ENCODE measurements at regions not wholly inside any gene's neighbourhood (a gene's known extent, or its start where the extent isn't known, plus 50 kb on each side); places are given as distances from the start of the nearest gene placed in this dataset.
"Not testable (repeated sequence)": the region's sequence is repeated elsewhere in the genome, so short reads cannot be mapped to it uniquely, and the experiment has no call there.

- no peak for DNase-seq (ENCODE audit: low spot score)
- intact Hi-C loops (cut with DNase I): no loop called here
Observed at GRCh38 chr7:112587504-112587903, 106.7 kb downstream of the LSMEM1 start.

- intact Hi-C loops (cut with DNase I); DNase-seq (ENCODE audit: low spot score): not testable (repeated sequence)
Observed at GRCh38 chr7:112592565-112593263, 111.9 kb downstream of the LSMEM1 start.

GRCh38 chr7:112594397-112594796 lies 113.6 kb downstream of the LSMEM1 start:
- intact Hi-C loops (cut with DNase I): no loop called here
- DNase-seq (ENCODE audit: low spot score): no peak

GRCh38 chr7:112596260-112596659 lies 115.5 kb downstream of the LSMEM1 start:
- DNase-seq (ENCODE audit: low spot score): no peak
- intact Hi-C loops (cut with DNase I): no loop called here

- no peak for DNase-seq (ENCODE audit: low spot score)
- intact Hi-C loops (cut with DNase I): no loop called here
Observed at GRCh38 chr7:112596981-112597380, 116.2 kb downstream of the LSMEM1 start.

GRCh38 chr7:112603673-112604072 lies 122.9 kb downstream of the LSMEM1 start:
- no peak for DNase-seq (ENCODE audit: low spot score)
- intact Hi-C loops (cut with DNase I): no loop called here

GRCh38 chr7:112610636-112611035 lies 129.8 kb downstream of the LSMEM1 start:
- intact Hi-C loops (cut with DNase I): no loop called here
- no peak for DNase-seq (ENCODE audit: low spot score)

- intact Hi-C loops (cut with DNase I): no loop called here
- DNase-seq (ENCODE audit: low spot score): no peak
Observed at GRCh38 chr7:112615701-112616100, 134.9 kb downstream of the LSMEM1 start.

GRCh38 chr7:112616295-112616694 lies 135.5 kb downstream of the LSMEM1 start:
- intact Hi-C loops (cut with DNase I): no loop called here
- DNase-seq (ENCODE audit: low spot score): no peak

GRCh38 chr7:112619343-112619742 lies 138.6 kb downstream of the LSMEM1 start:
- intact Hi-C loops (cut with DNase I): no loop called here
- no peak for DNase-seq (ENCODE audit: low spot score)

- intact Hi-C loops (cut with DNase I): no loop called here
- DNase-seq (ENCODE audit: low spot score): peak; percentile 72
Observed at GRCh38 chr7:112622159-112622715, 141.4 kb downstream of the LSMEM1 start.

- intact Hi-C loops (cut with DNase I): no loop called here
- DNase-seq (ENCODE audit: low spot score): no peak
Observed at GRCh38 chr7:112624416-112624815, 143.6 kb downstream of the LSMEM1 start.

GRCh38 chr7:112630565-112630964 lies 149.8 kb downstream of the LSMEM1 start:
- intact Hi-C loops (cut with DNase I): no loop called here
- no peak for DNase-seq (ENCODE audit: low spot score)

- no peak for DNase-seq (ENCODE audit: low spot score)
- intact Hi-C loops (cut with DNase I): no loop called here
Observed at GRCh38 chr7:112634107-112634506, 153.3 kb downstream of the LSMEM1 start.

GRCh38 chr7:112635742-112636141 lies 154.5 kb downstream of the TMEM168 start:
- no peak for DNase-seq (ENCODE audit: low spot score)
- intact Hi-C loops (cut with DNase I): no loop called here

GRCh38 chr7:112638675-112639400 lies 151.4 kb downstream of the TMEM168 start:
- intact Hi-C loops (cut with DNase I): no loop called here
- DNase-seq (ENCODE audit: low spot score): no peak

GRCh38 chr7:112640685-112641084 lies 149.5 kb downstream of the TMEM168 start:
- no peak for DNase-seq (ENCODE audit: low spot score)
- intact Hi-C loops (cut with DNase I): no loop called here

- DNase-seq (ENCODE audit: low spot score): no peak
- intact Hi-C loops (cut with DNase I): no loop called here
Observed at GRCh38 chr7:112646783-112647182, 143.4 kb downstream of the TMEM168 start.

GRCh38 chr7:112648781-112649180 lies 141.4 kb downstream of the TMEM168 start:
- intact Hi-C loops (cut with DNase I): no loop called here
- DNase-seq (ENCODE audit: low spot score): no peak

GRCh38 chr7:112649560-112649959 lies 140.6 kb downstream of the TMEM168 start:
- DNase-seq (ENCODE audit: low spot score): no peak
- intact Hi-C loops (cut with DNase I): no loop called here
